NOMO-1 (cell line): ENCODE measurements at regions not wholly inside any gene's neighbourhood (a gene's known extent, or its start where the extent isn't known, plus 50 kb on each side); places are given as distances from the start of the nearest gene placed in this dataset.
"Not testable (repeated sequence)": the region's sequence is repeated elsewhere in the genome, so short reads cannot be mapped to it uniquely, and the experiment has no call there.

ENCODE experiments used
- DNase-seq, 2 experiments: peaks; one replicate each; lab custom pipeline; 2025; ENCODE audit not compliant: unreplicated experiment in 2 of 2; lab: John Stamatoyannopoulos, UW

GRCh38 chr2:220562375-220563140 is 935.1 kb downstream of the SLC4A3 start:
- no peak for DNase-seq

- no peak for DNase-seq
Observed at GRCh38 chr2:220568296-220568695, 940.9 kb downstream of the SLC4A3 start.

GRCh38 chr2:220569112-220569897 is 941.9 kb downstream of the SLC4A3 start:
- no peak for DNase-seq

DNA sequence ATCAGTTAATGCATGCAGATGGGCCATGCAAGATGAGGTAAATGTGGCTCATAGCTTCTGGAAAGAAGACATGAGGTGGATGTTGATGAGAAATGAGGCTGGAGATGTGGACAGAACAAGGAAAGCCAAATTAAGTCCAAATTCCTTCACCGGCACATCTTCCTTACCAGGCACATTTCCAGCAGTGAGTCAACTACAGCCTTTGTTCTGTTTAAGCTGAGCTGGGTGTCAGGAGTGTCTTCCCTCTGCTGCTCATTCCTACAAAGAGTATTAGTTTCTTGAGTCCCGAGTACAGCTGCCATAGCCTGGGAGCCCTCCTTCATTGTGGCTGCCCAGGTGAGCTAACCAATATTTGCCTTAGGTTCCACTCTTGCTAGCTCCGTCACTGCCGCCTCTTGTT is 945.0 kb downstream of the SLC4A3 start:
- no peak for DNase-seq

GRCh38 chr2:220574038-220574437 is 946.6 kb downstream of the SLC4A3 start:
- no peak for DNase-seq

GRCh38 chr2:220575963-220576362 is 948.5 kb downstream of the SLC4A3 start:
- no peak for DNase-seq

DNA sequence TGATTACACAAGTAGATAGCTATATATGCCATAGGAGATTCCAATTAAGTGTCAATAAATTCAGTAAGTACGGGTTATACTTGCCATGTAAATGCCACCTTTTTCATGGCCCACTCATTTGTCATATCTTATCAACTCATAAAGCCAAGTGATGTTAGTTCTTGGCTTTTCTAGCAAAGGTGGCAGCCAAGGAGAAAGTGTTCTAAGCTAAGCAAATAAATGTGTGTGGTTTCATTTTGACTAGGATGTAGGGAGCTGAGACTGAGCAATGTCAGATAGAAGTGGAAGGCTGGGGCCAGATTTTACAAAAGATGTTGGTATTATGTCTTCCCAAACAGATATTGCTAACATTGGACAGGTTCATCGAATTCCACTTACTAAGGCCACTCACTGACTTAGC is 952.0 kb downstream of the SLC4A3 start:
- DNase-seq = no peak

DNA sequence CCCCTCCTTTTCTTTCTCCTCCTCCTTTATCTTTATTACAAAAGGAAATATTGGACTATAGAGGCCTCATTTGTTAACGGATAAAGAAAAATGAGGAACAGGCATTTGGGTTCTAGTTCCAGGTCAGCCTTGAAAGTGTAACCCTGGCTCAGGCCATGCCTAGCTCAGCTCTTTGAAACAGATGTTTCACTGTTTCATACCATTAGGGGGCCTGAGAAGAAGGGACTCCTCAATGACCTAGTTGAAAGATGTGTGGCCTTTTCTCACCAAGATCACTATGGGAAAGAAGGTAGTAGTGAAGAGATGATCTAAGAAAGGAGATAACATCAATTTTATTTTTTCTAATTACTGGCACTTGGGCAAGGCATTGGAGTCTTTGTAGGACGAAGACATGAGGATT is 952.7 kb downstream of the SLC4A3 start:
- no peak for DNase-seq

DNA sequence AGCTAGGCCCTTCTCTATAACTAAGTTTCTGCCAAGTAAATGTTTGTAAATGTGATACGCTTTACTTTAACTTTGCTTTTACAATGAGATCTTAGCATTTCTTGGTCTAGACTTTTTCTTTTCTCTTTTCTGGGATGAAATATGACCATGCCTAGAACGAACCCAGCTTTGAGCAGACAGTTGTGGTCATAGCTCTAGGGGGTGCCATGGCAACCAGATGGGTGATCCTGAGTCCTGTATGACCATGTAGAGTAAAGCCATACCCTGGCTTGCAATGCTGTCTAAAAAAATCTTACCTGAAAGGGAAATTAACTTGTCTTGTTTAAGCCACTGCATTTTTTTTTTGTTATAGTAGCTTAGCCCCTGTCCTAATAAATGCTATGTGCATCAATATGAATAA is 956.3 kb downstream of the SLC4A3 start:
- DNase-seq = no peak

DNA sequence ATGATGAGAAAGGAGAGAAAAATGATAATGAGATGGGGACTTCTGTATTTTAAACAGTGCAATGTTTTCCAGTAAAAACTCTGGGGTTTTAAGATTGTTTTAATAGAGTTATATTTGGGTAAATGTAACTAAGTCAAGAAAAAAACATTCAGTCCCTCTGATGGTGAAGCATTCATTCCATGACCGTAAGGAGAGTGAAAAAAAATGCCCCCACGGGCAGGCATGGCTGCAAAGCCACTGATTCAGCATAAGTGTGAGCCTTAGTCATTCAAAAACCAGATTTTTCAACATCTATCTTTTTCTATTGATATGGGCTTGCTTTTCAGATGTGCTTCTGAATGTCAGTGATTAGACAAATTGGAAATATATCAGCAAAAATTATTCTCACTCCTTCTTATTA is 957.8 kb downstream of the SLC4A3 start:
- no peak for DNase-seq

DNA sequence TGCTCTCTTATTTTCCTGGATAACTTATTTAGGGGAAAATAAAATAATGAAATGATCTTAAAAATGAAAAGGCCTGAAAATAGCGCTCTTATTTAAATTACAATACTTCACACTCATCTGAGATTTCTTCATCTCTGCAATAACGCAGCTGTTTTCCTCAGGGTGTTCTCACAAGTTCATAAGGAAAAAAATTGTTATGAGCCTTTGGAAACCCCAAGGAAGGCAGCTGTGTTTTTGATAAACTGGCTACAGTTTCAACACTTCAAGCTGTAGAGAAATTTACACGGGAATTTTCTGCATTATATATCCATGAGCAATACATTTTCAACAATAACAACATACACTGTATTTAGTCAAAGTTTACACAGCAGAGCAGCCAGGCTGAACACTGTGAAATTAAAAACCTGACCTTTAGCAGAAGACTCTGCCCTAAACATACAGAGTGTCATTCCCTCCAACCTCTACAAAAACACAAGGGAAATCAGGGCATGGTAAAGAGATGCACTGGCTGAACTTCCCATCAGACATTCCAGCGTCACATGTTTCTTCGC is 959.6 kb downstream of the SLC4A3 start:
- DNase-seq = no peak

DNA sequence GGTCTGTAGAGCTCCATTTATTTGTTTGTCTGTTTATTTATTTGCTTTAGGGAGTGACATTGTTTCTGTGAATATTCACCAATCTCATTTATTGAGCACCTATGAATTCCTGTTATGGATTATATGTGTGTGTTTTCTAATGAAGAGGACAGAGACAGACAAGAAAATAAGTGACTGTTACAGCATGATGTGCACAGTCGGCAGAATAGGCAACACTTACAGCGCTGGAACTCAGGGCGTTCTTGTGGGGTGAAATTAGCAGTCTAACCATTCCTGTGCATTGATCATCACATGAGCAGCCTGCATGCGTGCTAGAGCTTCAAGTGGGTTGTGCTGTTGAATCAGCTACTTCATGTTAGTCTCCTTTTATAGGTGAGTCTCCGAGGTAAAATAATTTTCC is 960.7 kb downstream of the SLC4A3 start:
- no peak for DNase-seq

DNA sequence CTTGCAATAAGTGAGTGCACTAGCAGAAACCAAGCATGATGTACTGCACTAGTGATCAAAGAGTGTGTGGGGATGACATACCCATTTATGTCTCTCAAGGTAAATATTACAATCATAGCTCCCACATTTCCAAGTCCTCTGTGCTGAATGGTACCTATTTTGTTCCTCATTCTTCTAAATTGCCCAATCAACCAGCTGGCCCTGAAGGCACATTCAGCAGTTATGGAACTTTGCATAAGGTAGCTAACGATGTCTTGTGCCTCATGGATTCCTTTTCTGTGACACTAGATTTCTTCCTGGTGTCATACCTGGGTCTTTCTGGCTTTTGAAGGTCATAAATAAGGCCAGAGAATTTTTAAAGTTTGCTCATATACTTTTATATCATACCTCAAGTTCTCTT is 963.0 kb downstream of the SLC4A3 start:
- DNase-seq = no peak

DNA sequence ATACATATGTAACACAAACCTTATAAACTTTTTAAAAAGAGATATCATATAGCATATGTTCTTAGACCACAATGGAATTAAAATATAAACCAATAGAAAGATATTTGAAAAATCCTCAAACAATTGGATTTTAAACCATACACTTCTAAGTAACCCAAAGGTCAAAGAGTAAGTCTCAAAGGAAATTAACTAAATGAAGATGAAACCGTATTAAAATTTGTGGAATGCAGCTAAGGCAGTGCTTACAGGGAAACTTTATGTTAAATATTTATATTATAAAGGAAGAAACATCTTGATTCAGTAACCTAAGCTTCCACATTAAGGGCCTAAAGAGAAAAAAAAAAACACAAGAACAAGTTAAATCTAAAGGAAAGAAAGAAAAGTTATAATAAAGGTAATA is 966.1 kb downstream of the SLC4A3 start:
- DNase-seq = no peak

DNA sequence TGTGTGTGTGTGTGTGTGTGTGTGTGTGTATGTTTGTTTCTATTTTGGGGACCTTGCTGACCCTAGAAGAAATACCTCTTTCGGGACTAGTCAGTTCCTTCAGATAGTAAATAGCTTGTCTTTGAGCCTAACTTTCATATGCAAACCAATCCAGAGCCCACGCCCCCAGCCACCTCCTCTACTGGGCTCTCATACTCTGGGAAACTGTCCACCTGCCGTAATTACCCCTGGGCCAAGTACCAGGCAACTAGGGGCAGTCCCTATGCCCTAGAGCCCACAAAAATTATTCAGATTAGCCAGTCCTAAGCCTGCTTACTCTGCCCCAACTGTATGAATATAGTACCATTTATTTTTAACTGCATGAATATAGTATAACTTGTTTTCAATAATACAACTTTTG is 970.4 kb downstream of the EPHA4 start:
- no peak for DNase-seq

DNA sequence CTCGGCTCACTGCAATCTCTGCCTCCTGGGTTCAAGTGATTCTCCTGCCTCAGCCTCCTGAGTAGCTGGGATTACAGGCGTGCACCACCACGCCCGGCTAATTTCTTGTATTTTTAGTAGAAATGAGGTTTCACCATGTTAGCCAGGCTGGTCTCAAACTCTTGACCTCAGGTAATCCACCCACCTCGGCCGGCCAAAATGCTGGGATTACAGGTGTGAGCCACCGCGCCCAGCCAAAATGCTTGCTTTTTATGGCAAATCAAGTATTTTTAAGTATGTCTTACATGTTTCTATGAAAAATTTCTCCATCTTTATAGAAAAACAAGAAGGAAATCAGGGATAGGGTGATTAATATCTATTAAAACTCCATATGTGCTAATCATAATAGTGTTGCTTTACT is 959.1 kb downstream of the EPHA4 start:
- not testable (repeated sequence) for DNase-seq

DNA sequence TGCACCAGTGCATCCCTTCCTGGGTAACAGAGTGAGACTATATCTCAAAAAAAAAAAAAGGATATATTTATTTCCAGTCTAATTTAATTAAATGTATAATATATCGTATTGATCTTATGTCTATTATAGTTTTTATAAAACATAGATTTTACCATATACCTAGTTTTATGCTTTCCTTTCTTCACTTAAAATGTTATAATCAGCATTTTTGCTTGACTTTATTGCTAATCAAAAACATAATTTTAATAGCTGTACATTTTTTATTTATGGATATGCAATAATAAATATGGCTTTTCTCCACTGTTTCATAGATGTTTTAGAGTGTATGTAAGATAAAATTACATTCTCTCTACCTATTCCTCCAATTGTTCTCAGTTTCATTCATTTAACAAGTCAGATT is 958.0 kb downstream of the EPHA4 start:
- no peak for DNase-seq

GRCh38 chr2:220619525-220620220 is 952.4 kb downstream of the EPHA4 start:
- no peak for DNase-seq

GRCh38 chr2:220626603-220627002 is 945.5 kb downstream of the EPHA4 start:
- DNase-seq = no peak

DNA sequence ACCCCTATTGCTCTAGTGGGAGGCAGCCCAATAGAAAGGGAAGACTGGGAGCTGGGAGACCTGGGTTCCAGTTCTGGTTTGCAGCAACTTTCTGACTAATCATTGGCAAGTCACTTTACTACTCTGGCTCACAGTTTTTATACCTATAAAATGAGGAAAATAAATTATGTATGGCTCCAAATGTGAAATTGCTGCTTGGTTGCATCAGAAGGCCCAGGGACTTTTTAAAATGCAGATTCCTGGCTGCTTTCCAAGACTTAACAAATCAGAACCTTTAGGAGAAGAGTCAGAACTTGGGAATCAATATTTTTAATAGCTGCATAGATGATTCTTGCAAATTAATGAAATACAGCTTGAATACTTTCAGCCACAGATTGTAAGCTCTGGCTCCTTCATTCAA is 943.9 kb downstream of the EPHA4 start:
- no peak for DNase-seq

GRCh38 chr2:220641137-220641536 is 931.0 kb downstream of the EPHA4 start:
- no peak for DNase-seq
